DOHH2 (cell line): ENCODE measurements at regions not wholly inside any gene's neighbourhood (a gene's known extent, or its start where the extent isn't known, plus 50 kb on each side); places are given as distances from the start of the nearest gene placed in this dataset.

Source experiments
- CTCF ChIP-seq: fragments of 200-600 bp; sonication (generic); IDR thresholded peaks from one replicate; pipeline ENCODE4 v1.5.1; 2014; ENCODE audit warnings: antibody characterized with exemption, mild to moderate bottlenecking, low read depth, low read length; ENCODE audit not compliant: poor library complexity, severe bottlenecking
- EZH2phosphoT487 ChIP-seq: fragments of 200-600 bp; sonication (generic); IDR thresholded peaks from 2 replicates; pipeline ENCODE4 v1.6.1; 2017; ENCODE audit warnings: borderline replicate concordance, mild to moderate bottlenecking, antibody characterized with exemption, low read length, moderate library complexity, mixed read lengths

- TF ChIP-seq CTCF (no peak), EZH2phosphoT487 (no peak)
Measured at GRCh38 chr3:40763807-40764206, 239.0 kb downstream of the ZNF621 start.
